GM12891 (cell line): ENCODE measurements at regions not wholly inside any gene's neighbourhood (a gene's known extent, or its start where the extent isn't known, plus 50 kb on each side); places are given as distances from the start of the nearest gene placed in this dataset.

Experiments
- POLR2A ChIP-seq: IDR thresholded peaks from 2 replicates; pipeline ENCODE4 v1.6.1; 2011; ENCODE audit warnings: low read depth, low read length, control low read depth
- TAF1 ChIP-seq: IDR thresholded peaks from 2 replicates; pipeline ENCODE4 v1.6.1; 2011; ENCODE audit warnings: low read depth, low read length, control low read depth

DNA sequence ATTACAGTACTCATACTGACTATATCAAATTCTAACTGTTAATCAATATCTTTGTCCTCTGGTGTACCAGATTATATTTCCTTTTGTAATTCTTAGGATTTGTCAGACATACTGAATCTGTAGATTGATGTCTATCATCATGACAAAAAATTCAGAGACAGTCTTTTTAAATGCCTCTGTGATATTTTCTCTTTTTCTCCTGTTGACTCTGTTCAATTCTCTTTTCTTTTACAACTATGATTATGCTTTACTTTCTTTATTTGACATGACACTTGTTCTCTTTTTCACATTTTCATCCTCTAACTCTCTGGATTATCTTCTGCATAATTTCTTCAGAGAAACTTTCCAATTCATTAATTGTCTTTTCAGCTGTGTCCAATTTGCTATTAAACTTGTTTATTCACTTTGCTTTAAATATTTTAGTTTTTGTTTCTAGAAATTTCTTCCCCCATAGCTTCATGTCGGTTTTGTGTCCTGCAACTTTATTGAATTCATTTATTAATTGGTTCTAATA, 153.6 kb downstream of the PFKFB3 start:
- no peak for TF ChIP-seq TAF1
- TF ChIP-seq POLR2A, result no peak
